ENCODE measurements at regions not wholly inside any gene's neighbourhood (a gene's known extent, or its start where the extent isn't known, plus 50 kb on each side); places are given as distances from the start of the nearest gene placed in this dataset.

- Histone ChIP-seq H3K9me3 (ENCODE audit: low read length) (no peaks in the 10 kb centered on the region), H3K4me3 (ENCODE audit: low read length) (no peak overlapping the region), H3K27me3 (ENCODE audit: low read length) (no peaks in the 10 kb centered on the region), H3K9ac (ENCODE audit: low read length) (no peak overlapping the region), H3K79me2 (ENCODE audit: low read length) (no peaks in the 10 kb centered on the region), H3K4me2 (ENCODE audit: low read length) (no peak overlapping the region), H3K36me3 (ENCODE audit: low read depth, low read length) (no peaks in the 10 kb centered on the region), H3K27ac (ENCODE audit: low read length) (no peak overlapping the region), H3F3A (ENCODE audit: low read length, unreplicated experiment) (no peaks in the 10 kb centered on the region), H2AFZ (ENCODE audit: low read length) (no peak overlapping the region), H3K4me1 (ENCODE audit: insufficient read depth, low read length) (peaks cover 10% of the 10 kb centered on the region; the same call in 1 of the 2 replicates), H4K20me1 (ENCODE audit: low read length) (no peaks in the 10 kb centered on the region), H3K9me2 (replicated peaks; ENCODE audit: low read length) (no peaks in the 10 kb centered on the region)
- CTCF ChIA-PET: no interaction called here
- ATAC-seq (no peak), DNase-seq (no peak)
- intact Hi-C loops (cut with micrococcal nuclease): no loop called here
- POLR2A ChIA-PET (ENCODE audit: unreplicated experiment): no interaction called here
- TF ChIP-seq CTCF (conservative IDR thresholded peaks at IDR 0.05; ENCODE audit: low read depth, low read length) (no peak), EZH2 (IDR thresholded peaks at IDR 0.05; ENCODE audit: low read length, unreplicated experiment) (no peak), EZH2phosphoT487 (IDR thresholded peaks at IDR 0.05; ENCODE audit: borderline replicate concordance, low read length) (no peak)
- no TSS peak for BruUV-seq (replicated peaks)
These were observed 1273.5 kb upstream of the CRIM1 start for GRCh38 chr2:35082072-35082471.

DNA sequence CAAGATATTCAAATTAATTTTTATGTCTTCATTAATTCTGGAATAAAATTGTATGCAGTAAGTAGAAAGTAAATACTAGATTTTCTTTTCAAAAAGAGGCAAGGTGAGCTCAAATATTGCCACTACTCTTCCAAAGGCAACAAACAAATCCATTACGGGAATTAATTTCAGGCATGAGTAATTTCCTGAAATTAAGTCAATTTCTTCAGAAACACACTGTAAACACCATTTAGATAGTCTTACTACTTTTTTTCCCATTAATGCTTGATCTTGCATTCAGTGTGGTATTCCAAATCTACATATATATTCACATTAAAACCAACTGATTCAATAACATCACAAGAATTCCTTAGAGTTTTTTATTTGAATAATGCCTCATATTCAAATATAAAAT is 1274.0 kb upstream of the CRIM1 start:
- intact Hi-C loops (cut with micrococcal nuclease): no loop called here
- no peak overlapping the region for H3K4me3 ChIP-seq (ENCODE audit: low read length)
- H3K9ac ChIP-seq (ENCODE audit: low read length): no peak overlapping the region
- H2AFZ ChIP-seq (ENCODE audit: low read length): no peak overlapping the region
- no peaks in the 10 kb centered on the region for H3K36me3 ChIP-seq (ENCODE audit: low read depth, low read length)
- ChIA-PET CTCF (no interaction called here), POLR2A (ENCODE audit: unreplicated experiment) (no interaction called here)
- DNase-seq: no peak
- BruUV-seq (replicated peaks): no TSS peak
- H3K4me2 ChIP-seq (ENCODE audit: low read length): no peak overlapping the region
- ATAC-seq: no peak
- H3K4me1 ChIP-seq (ENCODE audit: insufficient read depth, low read length): peaks cover 10% of the 10 kb centered on the region; the same call in 1 of the 2 replicates
- no peak overlapping the region for H3K27ac ChIP-seq (ENCODE audit: low read length)
- no peaks in the 10 kb centered on the region for H3K27me3 ChIP-seq (ENCODE audit: low read length)
- no peaks in the 10 kb centered on the region for H3K9me2 ChIP-seq (replicated peaks; ENCODE audit: low read length)
- H4K20me1 ChIP-seq (ENCODE audit: low read length): no peaks in the 10 kb centered on the region
- no peaks in the 10 kb centered on the region for H3K79me2 ChIP-seq (ENCODE audit: low read length)
- no peaks in the 10 kb centered on the region for H3K9me3 ChIP-seq (ENCODE audit: low read length)
- TF ChIP-seq EZH2 (IDR thresholded peaks at IDR 0.05; ENCODE audit: low read length, unreplicated experiment) (no peak), CTCF (conservative IDR thresholded peaks at IDR 0.05; ENCODE audit: low read depth, low read length) (no peak), EZH2phosphoT487 (IDR thresholded peaks at IDR 0.05; ENCODE audit: borderline replicate concordance, low read length) (no peak)
- no peaks in the 10 kb centered on the region for H3F3A ChIP-seq (ENCODE audit: low read length, unreplicated experiment)

DNA sequence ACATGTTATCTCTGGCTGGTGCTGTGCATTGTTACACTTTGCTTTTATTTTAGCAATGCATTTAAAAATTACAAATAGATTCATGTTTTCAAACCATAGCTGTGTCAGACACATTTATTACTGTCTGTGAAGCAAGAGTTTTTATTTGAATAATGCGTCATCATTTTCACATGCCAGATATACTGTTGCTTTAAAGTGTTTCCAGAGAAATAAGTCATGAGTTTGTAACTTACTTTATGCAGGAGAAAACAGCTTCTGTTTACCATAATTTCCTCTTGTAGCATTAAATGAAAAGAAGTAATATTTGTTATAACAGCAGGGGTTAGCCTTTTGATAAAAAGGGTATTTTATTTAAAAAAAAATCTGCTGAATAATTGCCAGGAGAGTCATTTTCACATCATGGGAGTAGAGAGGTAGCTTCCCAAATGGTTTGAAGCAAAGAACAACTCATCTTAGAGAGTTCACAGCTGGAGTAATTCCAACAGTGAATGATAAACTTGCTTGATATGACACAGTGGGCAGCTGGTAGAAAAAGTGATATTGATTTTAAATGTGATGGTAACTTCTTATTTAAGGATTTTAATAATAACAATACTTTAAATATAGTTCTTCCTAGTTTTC is 1274.5 kb upstream of the CRIM1 start:
- Histone ChIP-seq H3K27ac (ENCODE audit: low read length) (peak overlapping the region; percentile 53), H3K4me3 (ENCODE audit: low read length) (no peak overlapping the region), H3K4me1 (ENCODE audit: insufficient read depth, low read length) (peaks cover 10% of the 10 kb centered on the region; the same call in 1 of the 2 replicates), H3K9me2 (replicated peaks; ENCODE audit: low read length) (no peaks in the 10 kb centered on the region), H3K9me3 (ENCODE audit: low read length) (no peaks in the 10 kb centered on the region), H3K9ac (ENCODE audit: low read length) (no peak overlapping the region), H3K27me3 (ENCODE audit: low read length) (no peaks in the 10 kb centered on the region), H4K20me1 (ENCODE audit: low read length) (no peaks in the 10 kb centered on the region), H3K4me2 (ENCODE audit: low read length) (no peak overlapping the region), H3K79me2 (ENCODE audit: low read length) (no peaks in the 10 kb centered on the region), H3K36me3 (ENCODE audit: low read depth, low read length) (no peaks in the 10 kb centered on the region), H3F3A (ENCODE audit: low read length, unreplicated experiment) (no peaks in the 10 kb centered on the region), H2AFZ (ENCODE audit: low read length) (no peak overlapping the region)
- ChIA-PET POLR2A (ENCODE audit: unreplicated experiment) (no interaction called here), CTCF (no interaction called here)
- intact Hi-C loops (cut with micrococcal nuclease): no loop called here
- TF ChIP-seq EZH2 (IDR thresholded peaks at IDR 0.05; ENCODE audit: low read length, unreplicated experiment) (no peak), CTCF (conservative IDR thresholded peaks at IDR 0.05; ENCODE audit: low read depth, low read length) (no peak), EZH2phosphoT487 (IDR thresholded peaks at IDR 0.05; ENCODE audit: borderline replicate concordance, low read length) (no peak)
- peak; percentile 53 for DNase-seq
- ATAC-seq: no peak; the same call in 1 of the 2 replicates
- BruUV-seq (replicated peaks): no TSS peak
